22Rv1 (cell line): ENCODE measurements at regions not wholly inside any gene's neighbourhood (a gene's known extent, or its start where the extent isn't known, plus 50 kb on each side); places are given as distances from the start of the nearest gene placed in this dataset.

ENCODE experiments used
- H3K27ac ChIP-seq: fragments of 450-650 bp; 2 replicates; pipeline ENCODE4 v1.5.1; 2017
- ZFX ChIP-seq: fragments of 450-650 bp; IDR thresholded peaks from 2 replicates; pipeline ENCODE4 v1.6.1; 2017; ENCODE audit warnings: antibody characterized with exemption, borderline replicate concordance
- TF ChIP-seq, protein P1 (sequence below): fragments of 450-650 bp; IDR thresholded peaks from 2 replicates; pipeline ENCODE4 v1.5.1; 2017; ENCODE audit warnings: mild to moderate bottlenecking

DNA sequence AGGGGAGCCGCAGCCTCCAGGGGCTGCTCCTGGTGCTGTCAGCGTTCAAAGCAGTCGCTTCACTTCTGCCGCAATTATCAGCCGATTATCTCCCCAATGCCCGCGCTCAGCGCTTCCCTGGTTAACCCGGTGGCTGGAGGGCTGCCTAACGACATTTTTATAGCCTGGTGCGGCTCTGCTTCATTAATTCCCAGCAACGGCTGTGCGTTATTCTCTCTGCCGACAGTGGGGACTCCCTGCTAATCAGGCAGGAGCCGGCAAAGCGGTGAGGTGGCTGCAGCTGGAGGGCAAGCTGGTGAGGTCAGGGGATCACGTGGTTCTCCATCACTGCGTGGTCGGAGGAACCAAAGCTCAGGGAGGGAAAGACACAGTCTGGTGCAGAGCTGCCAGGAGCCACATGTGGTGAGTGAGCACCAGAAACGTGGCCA, 62.9 kb downstream of the GLRX5 start:
- no peak overlapping the region for H3K27ac ChIP-seq

DNA sequence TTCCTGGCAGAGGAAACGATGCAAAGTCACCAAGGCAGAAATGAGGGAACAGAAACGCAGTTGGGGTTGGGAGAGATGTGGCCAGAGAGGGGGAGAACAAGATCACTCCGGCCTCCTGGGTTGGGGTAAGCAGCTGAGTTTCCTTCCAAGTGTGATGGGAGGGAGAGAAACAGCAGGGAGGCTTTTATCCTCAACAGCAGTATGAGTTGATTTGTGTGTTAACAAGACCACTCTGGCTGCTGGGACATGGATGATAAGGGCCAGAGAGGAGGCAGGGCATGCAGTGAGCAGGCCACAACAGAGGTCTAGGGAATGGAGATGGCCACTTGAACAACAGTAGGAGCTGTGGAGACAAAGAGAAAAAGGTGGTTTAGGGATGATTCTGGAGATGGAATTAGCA, 66.8 kb downstream of the GLRX5 start:
- TF ChIP-seq ZFX = no peak
- TF ChIP-seq, protein P1, sequence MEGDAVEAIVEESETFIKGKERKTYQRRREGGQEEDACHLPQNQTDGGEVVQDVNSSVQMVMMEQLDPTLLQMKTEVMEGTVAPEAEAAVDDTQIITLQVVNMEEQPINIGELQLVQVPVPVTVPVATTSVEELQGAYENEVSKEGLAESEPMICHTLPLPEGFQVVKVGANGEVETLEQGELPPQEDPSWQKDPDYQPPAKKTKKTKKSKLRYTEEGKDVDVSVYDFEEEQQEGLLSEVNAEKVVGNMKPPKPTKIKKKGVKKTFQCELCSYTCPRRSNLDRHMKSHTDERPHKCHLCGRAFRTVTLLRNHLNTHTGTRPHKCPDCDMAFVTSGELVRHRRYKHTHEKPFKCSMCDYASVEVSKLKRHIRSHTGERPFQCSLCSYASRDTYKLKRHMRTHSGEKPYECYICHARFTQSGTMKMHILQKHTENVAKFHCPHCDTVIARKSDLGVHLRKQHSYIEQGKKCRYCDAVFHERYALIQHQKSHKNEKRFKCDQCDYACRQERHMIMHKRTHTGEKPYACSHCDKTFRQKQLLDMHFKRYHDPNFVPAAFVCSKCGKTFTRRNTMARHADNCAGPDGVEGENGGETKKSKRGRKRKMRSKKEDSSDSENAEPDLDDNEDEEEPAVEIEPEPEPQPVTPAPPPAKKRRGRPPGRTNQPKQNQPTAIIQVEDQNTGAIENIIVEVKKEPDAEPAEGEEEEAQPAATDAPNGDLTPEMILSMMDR = no peak

More for the DNA sequence above, 62.9 kb downstream of the GLRX5 start:
- no peak for TF ChIP-seq ZFX
- TF ChIP-seq, protein P1 = no peak

DNA sequence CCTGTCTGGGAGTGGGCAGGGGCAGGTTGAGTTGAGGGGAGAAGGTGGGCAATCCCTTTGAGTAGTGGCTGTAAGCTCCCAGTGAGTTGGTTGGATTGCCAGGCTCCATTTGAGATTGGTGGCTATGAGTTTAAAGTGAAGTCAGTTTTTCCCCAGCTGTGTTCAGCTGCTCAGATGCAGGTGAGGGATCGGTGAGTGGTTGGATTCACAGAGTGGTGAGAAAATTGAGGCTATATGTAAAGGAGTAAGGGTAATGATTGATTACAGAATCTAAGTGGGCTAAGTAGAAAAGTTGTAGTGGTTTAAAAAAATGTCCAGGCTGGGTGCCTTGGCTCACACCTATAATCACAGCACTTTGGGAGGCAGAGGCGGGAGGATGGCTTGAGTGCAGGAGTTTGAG, 68.6 kb downstream of the GLRX5 start:
- TF ChIP-seq, protein P1 = no peak
- no peak for TF ChIP-seq ZFX
- H3K27ac ChIP-seq = no peak overlapping the region

More for the DNA sequence above, 66.8 kb downstream of the GLRX5 start:
- no peak overlapping the region for H3K27ac ChIP-seq

DNA sequence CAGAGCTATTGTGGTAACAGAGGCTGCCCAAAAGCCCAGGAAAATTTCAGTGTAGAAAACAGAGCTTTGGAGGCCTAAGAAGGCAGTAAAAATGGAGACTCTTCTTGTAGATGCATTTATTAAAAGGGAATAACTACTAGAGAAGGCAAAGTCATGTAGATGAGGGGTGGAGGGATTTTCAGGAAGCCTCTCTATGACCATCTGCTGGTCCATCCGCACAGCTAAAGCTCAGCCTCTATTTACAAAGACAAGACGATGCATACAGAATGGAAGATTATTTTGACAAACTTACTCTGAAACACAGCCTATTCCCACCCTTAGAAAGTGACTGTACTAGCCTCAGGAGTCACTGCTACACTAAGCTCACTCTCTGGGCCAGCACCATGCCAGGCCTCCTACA, 71.4 kb downstream of the GLRX5 start:
- TF ChIP-seq ZFX = no peak
- TF ChIP-seq, protein P1 = no peak

DNA sequence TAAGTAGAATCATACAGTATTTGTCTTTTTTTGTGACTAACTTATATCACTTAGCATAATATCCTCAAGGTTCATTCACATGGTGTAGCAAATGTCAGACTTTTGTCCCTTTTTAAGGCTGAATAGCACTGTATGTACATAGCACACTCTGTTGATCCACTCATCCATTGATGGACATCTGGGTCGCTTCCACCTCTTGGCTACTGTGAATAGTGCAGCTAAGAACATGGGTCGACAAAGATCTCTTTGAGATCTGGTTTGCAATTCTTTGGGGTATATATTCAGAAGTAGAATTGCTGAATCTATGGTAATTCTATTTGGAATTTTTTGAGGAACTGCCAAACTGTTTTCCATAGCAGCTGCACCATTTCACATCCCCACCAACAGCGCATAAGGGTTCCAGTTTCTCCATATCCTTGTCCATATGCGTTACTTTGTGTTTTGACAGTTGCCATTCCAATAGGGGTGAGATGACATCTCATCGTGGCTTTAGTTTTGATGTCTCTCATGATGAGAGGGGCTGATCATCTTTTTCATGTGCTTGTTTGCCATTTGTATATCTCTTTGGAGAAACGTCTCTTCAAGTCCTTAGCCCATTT, 73.9 kb downstream of the GLRX5 start:
- TF ChIP-seq, protein P1 = no peak
- H3K27ac ChIP-seq = no peak overlapping the region

More for the DNA sequence above, 71.4 kb downstream of the GLRX5 start:
- H3K27ac ChIP-seq = no peak overlapping the region

DNA sequence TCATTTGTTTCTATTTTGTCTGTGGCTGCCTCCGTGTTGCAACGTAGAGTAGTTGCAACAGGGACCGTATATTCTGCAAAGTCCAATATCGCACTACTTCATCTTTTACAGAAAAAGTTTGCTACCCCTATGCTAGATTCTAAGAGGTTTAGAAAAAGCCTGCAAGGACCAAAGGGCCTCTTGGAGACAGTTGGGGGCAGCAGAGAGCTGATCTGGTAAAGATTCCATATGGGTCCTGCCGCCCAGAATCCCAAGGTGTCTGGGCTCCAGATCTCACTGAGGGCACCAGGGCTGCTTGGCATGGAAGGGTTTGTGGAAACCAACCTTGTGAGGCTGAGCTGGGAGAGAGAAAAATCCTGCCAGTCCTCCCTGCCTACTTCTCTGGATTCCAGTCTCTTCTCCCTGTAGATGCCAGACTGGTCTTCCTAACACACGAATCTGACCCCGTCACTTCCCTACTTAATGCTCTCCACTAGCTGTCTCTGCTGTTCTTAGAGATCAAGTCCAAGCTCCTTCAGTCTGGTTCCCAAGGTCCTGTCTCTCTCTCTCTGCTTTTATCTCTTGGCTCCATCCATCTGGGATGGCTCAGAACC, 74.6 kb downstream of the GLRX5 start:
- no peak overlapping the region for H3K27ac ChIP-seq
- no peak for TF ChIP-seq ZFX
- TF ChIP-seq, protein P1 = peak; percentile 76

DNA sequence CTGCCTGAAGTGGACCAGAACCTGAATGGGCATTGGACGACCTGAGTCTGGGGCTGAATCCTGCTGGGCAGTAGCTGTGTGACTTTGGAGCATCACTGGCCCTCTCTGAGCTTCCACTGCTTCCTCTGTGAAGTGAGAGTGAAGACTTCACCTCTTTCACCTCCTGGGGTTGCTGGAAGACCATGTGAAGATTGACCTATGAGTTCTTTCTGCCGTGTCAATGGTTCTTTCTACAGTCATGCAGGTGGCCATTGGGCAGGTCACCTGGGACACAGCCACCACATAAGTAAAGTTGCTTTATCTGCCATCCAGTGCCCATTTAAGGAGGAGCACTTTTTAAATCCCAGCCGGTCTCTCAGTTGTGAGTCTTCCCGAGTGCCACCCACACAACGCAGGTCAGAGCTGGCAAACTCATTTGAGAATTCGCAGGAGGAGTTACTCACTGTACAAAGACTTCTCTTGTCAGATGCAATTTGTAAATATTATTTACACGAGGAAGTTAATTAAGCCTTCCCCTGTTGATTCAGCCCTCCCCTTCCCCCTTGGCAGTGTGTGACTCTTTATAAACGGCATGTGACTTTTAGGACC, 74.8 kb upstream of the TCL1B start:
- TF ChIP-seq, protein P1 = no peak
- no peak for TF ChIP-seq ZFX
- no peak overlapping the region for H3K27ac ChIP-seq
